GM12873 (cell line): ENCODE measurements at regions not wholly inside any gene's neighbourhood (a gene's known extent, or its start where the extent isn't known, plus 50 kb on each side); places are given as distances from the start of the nearest gene placed in this dataset.

Experiments used
- TF ChIP-seq, protein P1 (sequence below): IDR thresholded peaks from 2 replicates; pipeline ENCODE4 v1.5.1; 2012; ENCODE audit warnings: low read depth, mild to moderate bottlenecking, moderate library complexity, low read length, control low read depth; ENCODE audit not compliant: insufficient read depth; ENCODE audit errors: missing control alignments

DNA sequence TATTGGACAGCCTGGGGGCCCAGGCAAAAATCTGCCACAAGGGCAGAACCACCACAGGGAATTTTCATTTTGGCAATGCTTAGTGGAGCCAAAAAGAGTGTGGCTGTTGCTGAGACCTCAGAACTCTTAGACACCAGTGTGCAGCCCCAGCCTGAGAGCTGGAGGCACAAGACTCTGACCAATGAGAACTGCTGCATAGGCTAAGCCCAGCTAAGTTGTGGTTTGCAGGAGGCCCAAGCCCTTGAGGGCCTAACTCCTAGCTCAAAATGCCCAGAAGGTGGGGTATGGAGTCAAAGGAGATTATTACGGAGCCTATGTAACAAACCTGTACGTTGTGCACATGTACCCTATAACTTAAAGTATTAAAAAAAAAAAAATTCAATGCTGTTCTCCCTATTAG, 296.7 kb downstream of the TRAM1L1 start:
- TF ChIP-seq, protein P1, sequence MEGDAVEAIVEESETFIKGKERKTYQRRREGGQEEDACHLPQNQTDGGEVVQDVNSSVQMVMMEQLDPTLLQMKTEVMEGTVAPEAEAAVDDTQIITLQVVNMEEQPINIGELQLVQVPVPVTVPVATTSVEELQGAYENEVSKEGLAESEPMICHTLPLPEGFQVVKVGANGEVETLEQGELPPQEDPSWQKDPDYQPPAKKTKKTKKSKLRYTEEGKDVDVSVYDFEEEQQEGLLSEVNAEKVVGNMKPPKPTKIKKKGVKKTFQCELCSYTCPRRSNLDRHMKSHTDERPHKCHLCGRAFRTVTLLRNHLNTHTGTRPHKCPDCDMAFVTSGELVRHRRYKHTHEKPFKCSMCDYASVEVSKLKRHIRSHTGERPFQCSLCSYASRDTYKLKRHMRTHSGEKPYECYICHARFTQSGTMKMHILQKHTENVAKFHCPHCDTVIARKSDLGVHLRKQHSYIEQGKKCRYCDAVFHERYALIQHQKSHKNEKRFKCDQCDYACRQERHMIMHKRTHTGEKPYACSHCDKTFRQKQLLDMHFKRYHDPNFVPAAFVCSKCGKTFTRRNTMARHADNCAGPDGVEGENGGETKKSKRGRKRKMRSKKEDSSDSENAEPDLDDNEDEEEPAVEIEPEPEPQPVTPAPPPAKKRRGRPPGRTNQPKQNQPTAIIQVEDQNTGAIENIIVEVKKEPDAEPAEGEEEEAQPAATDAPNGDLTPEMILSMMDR = no peak

DNA sequence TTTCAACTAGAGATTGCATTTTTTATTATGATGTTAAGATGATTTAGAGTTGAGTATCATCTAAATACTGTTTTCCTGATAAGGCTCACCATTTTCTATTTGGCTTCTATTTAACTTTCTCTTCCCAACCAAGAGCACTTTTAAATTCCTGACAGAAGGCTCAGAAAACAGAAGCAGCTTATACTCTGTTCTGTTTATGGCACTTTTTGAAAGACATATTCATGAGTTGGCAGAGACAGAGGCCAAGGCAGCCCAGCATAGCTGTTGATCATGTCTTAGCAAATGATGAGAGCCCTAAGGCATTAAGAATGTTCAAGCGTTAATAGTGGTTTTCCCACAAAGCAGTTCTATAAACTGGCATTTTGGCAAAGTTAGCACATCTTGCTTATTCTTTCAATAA, 330.3 kb downstream of the TRAM1L1 start:
- TF ChIP-seq, protein P1 = no peak

DNA sequence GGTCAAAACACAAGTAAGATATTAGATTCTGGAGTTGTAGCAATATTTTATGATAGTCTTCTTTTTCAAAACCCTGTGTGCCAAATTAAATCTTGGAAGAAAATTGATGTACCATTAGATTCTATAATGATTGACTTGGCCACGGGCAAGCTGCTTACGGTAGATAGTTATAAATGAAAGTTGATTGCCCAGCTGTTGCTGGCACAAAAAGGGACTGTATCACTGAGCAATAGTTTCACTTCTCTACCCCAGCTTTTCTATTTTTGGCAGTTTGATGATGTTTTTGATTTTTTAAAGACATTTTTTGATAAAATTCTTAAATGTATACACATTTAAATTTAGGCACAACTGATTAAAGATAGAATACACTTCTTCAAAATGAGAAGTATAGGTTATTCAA, 333.3 kb downstream of the TRAM1L1 start:
- TF ChIP-seq, protein P1 = no peak

DNA sequence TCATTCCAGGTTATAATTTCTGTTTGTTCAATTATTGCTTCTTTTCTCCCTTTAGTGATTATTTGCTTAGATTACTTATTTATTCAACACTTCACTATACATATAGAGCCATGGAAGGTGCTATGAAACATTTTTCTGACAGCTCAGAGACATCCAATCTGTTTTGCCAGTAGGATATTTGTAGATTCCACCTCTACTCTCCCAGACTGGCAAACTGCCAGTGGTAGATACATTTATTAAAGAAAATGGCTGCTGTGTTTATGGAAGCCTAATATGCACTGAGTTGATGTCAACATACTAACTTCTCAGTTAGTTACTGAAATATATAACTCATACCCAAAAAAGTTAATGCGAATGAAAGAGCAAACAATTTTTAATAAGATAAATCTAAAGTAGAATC, 348.6 kb downstream of the TRAM1L1 start:
- TF ChIP-seq, protein P1 = no peak

DNA sequence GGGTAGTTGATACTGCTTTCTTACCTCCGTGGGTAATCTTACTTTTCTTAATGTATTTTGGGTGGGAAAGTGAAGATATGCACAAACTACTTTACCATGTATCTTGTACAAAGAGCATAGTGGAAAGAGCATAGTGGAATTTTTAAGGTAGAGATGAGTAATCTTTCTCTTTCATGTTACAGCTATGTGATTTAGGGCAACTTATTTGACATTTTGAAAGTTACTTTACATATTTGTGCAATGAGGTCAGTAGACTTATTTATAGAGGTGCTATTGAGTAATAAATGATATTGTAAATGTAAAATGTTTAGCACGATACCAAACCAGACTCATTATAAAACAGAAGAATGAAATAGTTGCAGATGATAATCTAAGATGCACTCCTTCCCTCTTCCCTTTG, 351.2 kb downstream of the TRAM1L1 start:
- TF ChIP-seq, protein P1 = no peak

DNA sequence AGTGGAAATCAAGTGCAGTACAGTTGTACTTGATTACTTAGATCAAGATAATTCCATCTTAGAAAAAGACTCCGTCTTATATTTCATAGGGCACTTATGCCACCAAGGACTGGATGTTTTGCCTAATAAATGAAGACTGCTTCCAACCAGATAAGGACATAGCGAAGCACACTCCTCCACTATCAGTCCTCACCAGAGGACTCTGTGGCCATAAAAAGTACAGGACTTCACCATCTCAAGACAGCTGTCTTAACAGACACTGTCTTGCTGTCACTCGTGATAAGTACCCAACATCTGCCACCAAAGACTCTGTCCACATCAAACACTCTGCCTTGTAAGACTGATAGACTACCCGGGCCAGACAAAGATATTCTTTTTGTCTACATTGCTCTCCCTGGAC, 352.0 kb downstream of the TRAM1L1 start:
- TF ChIP-seq, protein P1 = no peak

DNA sequence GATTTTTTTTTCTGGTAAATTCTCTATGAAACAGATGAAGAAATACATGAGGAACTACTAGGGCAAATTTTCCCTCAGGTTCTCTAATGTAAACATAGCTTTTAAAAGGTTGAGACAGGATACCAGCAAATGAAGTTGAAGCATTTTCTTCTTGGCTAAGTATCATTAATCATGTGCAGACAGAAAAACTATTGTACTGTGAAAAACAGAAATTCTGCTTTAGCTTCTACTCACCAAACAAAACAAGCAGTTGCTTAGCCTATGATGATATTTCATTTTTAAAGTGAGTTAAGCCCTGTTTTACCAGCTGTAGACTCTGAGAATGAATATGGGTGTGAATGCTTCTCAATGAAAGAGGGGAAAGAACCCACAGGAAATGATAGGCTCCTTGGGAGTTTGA, 358.9 kb downstream of the TRAM1L1 start:
- TF ChIP-seq, protein P1 = no peak
